Medulla oblongata (tissue), 1 donor: ENCODE measurements at regions not wholly inside any gene's neighbourhood (a gene's known extent, or its start where the extent isn't known, plus 50 kb on each side); places are given as distances from the start of the nearest gene placed in this dataset.

ENCODE experiments used
- DNase-seq: peaks from one replicate; pipeline ENCODE4 v3.0.0-alpha.2; 2015; ENCODE audit errors: extremely low spot score

DNA sequence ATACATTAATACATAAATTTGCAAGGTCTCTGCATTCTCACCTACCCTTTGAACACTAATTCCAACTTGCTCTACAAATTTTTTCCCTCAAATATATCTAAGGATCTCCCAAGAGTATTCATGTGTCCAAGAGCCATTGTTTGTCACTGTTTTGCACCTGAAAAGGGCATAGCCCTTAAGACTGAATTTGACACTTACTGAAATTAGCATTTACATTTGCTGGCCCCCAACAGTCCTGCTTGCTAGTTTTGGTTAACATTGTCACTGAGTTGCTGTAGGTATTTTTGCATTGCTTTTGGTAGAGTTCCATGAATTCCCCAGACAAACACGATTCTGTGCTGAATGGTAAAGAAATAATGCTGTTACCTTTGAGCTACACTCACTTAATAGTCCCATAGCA is 57.3 kb downstream of the KCNA4 start:
- DNase-seq: no peak

DNA sequence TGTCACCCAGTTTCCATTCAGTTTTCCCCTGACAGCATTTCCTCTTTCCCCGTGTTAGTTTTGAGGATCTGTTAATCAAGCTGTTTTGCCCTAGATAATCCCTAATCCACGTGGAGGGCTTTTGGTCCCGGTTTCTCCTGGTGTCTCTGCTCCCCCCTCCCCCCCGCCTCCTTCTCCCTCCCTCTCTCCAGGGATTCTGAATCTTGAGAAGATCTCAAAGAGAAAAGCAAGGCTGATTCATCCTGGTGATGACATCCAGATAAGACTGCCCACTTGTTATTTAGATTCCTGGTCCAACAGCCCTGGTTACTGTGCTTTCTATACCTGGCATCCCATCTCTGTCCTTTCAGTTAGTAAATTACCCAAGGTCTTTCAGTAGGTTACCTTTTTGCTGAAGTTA is 59.4 kb downstream of the KCNA4 start:
- DNase-seq: no peak

DNA sequence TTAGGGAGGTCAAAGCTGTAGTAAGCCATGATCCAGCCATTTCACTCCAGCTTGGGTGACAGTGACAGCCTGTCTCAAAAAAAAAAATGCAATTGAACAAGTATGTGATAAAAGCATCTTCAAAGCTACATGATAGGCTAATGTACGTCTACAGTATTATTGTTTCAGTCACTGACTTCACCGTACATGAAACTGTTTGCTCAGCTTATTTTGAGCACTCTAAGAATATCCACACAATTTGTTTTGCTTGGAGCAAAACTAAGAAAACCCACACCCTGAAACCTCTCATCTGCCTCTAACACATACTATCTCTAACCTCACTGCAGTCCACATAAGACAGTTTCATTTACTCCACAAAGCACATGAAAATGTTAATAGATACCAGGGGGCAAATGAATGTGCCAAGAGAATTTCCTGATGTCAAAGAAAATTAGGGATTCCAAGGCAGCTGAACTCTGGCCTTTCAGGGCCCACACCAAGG is 60.7 kb downstream of the KCNA4 start:
- DNase-seq: no peak

DNA sequence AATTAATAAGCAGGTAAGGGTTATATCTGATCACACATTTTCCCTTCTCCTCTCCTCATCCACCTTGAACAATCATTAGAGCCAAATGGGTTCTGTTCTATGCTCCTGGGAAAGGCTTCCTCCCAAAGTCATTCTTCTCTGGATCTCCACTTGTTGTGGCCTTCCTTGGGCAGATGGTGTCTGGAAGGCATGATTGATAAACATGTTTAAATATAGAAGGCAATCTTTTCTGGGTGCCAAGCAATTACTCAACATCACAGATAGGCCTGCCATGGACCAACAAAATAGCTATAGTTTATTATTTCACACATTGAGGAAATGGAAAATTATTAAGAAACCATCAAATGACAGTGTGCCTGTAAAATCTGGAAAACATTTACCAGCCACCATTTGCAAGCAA is 73.5 kb downstream of the KCNA4 start:
- DNase-seq: no peak

DNA sequence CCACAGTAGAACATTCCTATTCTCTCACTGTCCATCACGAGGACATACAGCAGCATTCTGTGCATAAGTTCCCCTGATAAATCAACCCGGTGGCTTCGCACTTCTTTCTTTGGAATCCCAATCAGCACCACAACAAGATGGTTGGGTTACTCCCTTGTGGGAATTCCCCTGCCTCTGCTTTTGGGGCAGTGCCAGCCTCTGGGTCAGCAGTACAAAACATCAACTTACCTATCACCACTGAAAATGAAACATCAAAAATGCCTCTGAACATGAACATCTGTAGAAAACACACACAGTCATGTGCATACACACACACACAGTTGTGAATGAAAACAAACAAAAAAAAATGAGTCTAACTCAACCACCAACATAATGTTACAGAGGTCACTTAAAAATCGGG is 79.3 kb downstream of the KCNA4 start:
- no peak for DNase-seq

DNA sequence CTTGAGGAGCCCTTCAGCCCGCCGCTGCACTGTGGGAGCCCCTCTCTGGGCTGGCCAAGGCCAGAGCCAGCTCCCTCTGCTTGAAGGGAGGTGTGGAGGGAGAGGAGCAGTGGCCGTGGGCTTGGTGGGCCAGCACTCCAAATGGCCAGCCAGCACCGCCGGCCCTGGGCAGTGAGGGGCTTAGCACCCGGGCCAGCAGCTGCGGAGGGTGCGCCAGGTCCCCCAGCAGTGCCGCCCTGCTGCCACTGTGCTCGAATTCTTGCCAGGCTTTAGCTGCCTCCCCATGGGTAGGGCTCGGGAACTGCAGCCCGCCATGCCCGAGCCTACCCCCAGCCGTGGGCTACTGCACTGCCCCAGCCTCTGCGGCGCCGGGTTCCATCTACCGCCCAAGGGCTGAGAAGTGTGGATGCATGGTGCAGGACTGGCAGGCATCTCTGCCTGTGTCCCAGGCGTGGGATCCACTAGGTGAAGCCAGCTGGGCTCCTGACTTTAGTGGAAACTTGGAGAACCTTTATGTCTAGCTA is 82.7 kb downstream of the KCNA4 start:
- DNase-seq: no peak

DNA sequence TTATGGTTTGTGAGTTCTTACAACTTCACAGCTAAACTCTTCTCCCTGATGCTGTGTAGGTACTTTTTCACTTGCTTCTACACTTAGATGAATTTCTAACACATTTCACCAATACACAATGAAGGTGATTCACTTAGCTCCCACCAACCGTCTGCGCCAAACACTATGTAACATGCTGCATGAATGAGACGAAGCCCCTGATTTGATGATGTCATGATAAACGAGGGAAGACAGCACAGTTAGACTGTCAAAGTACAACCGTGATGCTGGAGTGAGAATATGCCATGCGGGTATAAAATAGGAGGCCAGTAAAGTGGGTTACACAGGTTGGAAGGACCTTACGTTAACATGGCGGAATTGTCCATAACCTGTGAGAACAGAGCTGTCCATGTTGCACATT is 100.8 kb downstream of the KCNA4 start:
- no peak for DNase-seq

DNA sequence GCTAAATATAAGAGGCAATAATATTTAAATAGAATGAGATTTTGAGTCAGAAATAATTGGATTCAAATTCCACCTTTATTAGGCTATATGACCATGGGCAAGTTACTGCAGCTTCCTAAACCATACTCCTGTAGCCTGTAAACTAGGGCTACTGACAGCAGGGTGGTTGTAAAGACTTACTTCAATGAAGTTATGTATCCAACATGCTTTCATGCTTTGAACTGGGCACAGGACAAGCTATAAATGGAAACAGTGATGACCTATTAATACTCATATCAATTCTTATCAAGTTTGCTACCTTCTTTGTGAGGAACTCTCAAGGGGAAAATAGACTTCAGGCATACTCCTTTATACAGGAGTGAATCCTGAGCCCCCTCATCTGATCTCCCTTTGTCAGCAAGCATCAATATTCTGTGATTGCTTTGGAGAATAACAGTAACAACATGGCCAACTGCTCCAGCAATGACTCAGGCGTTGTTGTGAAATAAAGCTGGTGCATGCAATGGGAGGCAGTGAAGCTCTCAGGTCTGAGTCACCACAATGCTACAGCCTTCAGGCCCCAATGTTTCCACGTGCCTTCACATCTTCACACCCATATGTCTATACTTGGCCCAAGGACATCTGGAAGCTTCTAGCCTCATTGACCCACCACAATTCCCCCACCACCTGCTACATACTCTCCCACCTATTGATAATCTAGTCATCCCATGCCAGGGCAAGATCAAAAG is 102.5 kb downstream of the KCNA4 start:
- no peak for DNase-seq

DNA sequence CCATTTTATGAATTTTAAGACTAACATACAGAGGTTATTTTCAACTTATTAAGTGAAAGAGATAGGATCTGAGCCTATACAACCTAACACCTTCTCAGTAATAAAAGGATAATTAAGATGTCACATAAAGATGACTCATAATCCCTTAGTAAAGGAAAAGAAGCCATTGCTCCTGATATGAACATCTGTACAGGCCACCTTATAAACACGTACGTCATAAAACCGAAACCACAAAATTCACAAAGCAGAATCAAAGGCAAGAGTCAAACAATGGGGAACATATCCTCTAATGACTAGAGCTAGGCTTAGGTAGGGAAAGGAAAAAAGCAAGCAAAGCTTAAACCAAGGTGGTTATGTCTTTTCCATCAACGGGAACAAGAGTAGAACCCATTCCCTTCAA is 103.5 kb downstream of the KCNA4 start:
- DNase-seq: no peak

DNA sequence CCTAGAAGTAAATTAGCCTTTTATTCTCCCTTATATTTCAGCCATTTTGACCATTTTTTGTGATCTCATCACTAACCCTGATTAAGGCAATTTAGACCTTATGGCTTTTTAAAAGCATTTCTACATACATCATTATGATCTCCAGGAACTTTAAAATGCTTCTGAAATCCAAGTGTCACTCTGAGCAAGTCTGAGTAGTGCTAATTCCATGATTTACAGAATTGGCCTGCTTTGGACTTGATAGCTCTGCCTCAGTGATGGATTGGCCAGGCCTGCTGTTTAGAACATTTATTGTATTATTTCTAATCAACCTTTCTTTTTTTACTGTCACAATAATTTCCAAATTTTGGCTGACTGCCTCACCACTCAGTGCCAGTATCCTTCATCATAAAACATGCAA is 116.4 kb downstream of the KCNA4 start:
- no peak for DNase-seq

DNA sequence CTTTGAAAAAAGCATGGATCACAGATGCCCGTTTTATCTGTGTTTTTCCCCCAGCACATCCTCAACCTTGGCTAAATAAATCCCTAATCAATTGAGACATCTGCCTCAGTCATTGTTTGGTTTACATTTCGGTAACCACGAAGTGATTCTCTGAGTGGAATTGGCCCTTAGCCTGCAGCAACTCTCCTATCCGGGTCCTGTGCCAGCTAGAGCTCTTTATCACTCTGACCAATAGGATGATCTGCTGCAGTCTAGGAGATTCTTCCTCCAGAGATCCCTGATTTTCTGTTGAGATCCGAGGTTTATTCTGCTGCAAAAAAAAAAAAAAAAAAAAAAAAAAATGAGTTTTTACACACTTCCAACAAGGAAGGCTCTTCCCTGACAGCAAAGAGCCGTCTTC is 137.3 kb downstream of the KCNA4 start:
- no peak for DNase-seq

DNA sequence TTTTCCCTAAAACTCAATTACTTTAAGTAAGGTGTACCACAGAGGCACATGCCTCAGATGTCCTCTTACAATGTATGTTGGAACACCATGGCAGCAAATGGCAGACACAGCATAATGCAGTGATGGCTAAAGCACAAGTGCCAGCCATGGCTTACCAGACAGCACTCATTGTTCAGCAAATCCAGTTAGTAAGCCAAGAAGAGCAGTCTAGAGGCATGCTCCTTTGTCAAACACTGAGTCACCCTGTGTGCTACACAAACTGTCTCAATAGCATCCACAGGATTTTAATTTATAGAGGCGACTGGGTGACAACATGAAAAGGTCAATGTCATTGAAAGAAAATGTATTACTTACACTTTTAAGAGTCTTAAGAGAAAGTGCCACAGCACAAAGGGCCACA is 140.6 kb downstream of the KCNA4 start:
- no peak for DNase-seq

DNA sequence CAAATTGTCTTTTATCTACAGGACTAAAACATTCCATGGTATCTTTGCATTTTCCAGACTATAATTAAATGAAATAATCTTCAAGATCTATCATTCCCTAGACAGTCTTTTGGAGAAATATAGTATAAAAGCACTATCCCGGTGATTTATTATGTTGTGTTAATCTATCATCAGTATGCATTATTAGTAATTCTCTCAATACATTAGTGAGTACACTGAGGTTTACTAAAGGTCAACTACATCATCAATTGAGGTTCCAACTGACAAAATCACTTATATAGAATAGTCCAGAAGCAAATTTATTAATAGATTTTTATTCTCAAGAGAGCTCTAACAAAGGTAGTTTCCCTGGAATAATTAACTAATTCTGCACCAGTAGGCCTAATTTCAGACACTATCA is 169.6 kb downstream of the KCNA4 start:
- DNase-seq: no peak

DNA sequence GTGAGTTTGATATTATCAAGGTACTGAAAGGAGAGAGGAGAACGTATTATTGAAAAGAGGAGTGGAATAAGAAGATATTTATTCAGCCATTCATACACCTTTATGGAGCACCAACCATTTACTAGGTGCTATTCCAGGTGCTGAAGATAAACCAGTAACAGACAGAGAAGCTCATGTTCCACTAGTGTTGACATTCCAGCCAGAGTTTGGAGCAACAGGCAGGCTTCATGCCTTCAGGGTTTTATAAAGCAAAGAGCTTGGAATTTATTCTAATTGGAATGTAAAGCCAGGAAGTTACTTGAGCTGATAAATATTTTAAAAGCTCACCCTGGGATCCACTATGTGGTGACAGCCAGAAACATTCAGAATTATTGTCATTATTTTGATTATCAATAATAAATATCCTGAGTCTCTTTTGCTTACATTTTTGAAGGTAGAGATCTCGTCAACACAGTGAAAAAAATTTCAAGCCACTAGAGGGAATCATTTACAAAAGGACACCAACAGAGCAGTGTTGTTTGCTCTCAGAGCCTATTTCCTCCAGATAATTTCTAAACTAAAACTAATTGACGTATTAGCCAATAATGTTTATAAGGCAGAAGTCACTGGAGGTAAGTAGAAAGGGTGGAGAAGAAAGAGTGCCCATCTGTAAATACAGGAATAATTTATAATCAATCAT is 172.0 kb downstream of the KCNA4 start:
- no peak for DNase-seq

DNA sequence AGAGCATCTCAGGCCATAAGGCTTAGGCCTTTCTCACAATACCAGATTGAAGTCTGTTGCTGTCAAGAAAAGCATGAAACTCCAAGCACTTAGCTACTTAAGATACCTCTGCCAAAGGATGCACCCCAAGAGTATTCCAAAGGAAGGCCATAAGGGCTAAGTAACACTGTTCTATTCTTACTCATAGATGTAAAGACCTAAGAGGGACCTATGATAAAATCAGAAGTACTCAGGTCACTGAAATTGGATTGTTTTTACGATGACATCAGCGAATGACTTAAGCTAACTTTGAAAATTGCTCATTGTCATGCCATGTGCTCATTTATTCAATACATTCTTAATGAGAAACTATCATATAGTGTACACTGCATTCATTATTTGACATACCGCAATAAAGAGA is 172.8 kb downstream of the KCNA4 start:
- no peak for DNase-seq

DNA sequence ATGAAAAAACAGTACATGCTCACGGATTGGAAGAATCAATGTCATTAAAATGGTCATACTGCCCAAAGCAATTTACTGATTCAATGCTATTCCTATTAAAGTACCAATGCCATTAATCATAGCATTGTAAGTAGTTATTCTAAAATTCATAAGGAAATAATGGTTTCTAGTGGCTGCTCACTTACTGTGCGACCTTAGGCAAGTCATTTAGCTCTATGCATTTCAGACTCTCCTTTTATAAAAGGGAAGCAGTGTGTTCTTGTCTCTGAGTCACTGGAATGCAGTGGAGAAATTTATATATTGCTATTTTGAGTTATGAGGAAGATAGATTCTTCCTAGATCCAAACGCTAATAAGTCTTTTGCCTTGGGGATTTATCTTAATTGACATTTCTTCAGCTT is 174.8 kb downstream of the KCNA4 start:
- DNase-seq: no peak

DNA sequence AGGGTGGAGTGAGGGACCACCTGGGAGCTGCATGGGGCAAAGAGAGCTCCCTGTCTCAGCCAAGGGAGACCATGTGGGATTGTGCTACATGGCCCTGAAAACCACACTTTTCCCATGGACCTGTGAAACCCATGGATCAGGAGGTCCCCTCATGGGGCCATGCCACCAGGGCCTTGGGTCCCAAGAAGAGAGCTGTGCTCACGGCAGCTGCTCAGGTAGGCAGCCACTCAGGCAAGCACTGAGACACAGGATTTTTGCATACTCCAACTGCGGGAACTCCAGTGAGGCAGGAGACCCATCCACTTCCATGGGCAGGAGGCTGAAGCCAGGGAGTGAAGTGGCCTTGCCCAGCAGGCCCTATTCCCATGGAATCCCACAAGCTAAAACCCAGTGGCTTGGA is 190.0 kb downstream of the KCNA4 start:
- DNase-seq: no peak

DNA sequence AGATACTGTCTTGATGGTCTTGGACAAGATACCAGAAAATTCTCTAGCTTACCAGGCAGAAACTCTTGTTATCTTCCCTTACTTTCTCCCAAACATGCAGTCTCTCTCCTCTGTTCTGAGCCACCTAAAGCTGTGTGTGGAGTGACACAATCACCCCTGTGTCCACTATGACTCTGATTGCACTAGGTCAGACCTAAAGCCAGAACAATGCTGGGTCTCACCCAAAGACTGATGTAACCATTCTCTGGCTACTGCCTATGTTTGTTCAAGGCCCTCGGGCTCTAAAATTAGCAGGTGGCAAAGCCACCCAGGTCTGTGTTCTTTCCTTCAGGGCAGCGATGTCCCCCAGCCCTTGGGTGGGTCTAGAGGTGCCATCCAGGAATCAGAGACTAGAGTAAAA is 200.5 kb downstream of the KCNA4 start:
- DNase-seq: no peak

DNA sequence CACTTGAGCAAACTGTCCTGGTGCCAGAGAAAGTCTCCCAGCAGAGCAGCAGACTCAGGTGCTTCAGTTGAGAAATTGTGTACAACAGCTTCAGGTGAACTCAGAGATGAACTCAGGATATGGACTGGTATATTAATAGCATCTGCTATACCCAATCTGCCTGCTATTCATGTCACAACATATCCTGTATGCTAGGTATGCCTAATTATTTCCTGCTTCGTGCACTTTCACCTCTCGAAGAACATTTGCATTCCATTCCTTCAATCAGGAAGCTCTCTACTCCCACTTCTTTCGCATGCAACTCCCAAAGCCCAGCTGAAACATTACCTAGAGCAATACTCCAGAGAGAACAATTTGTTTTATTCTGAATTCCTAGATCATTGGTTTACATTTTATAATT is 207.7 kb downstream of the KCNA4 start:
- DNase-seq: no peak

DNA sequence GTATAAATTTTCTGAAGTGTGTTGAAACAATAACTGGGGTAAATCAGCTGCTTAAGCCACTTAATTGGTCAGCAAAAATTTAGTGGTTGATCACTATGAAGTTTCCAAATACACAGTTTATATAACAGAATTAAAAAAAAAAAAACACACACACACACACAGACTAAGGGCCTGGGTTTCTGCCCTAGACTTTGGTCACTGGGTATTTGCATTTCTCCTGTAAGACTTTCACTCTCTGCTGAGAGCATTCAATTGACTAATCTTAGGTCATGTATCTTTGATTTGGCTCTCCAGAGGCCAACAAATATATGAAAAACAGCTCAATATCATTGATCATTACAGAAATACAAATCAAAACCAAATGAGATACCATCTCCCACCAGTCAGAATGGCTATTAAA is 214.3 kb downstream of the KCNA4 start:
- no peak for DNase-seq

DNA sequence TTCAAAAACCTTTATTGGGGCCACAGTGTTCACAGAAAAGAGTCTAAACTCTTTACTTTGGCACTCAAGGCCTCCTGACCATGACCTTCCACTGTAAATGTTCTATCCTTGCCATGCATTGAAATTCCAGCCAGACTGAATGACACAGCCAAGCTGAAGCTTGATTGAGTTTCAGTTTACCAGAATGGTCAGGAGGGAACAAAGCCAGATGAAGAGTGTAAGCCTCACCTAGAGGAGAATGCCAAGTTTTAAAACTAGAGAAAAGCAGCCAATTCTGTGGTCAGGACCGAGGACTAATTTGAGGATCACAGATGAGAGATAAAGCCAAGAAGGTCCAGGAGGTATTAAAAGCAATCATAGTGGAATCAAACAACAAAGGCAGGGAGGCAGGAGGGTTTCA is 215.3 kb downstream of the KCNA4 start:
- DNase-seq: no peak

DNA sequence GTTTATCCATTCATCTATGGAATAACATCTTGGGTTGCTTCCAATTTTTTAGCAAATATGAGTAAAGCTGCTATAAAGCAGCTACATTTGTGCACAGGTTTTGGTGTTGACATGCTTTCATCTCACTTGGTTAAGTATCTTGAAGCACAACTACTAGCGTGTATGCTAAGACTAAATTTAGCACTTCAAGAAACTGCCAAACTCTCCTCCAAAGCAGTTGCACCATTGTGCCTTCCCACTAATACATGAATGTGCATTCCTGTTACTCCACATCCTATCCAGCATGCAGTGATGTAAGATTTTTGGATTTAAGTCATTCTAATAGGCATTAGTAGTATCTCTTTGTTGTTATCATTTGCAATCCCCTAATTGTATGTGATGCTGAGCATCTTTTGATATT is 230.7 kb downstream of the KCNA4 start:
- DNase-seq: no peak

DNA sequence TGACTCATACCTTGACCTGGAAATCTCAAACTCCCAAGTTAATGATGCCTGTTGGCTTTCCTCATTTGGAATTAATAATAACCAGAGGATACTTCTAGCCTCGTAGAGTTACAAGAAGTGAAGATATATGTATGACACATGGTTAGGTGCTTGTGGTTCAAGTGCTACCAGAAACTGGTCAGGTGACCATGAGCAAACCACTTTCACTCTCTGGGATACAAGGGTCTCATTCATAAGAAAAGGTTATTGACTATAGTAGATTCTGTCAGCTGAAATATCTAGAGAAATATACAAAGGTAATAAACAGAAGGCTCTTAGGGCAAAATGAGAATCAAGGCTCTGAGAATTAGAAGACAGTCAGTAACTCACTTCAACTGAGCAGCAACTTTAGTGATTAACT is 233.3 kb downstream of the KCNA4 start:
- no peak for DNase-seq
